GM10248 (cell line): ENCODE measurements at regions not wholly inside any gene's neighbourhood (a gene's known extent, or its start where the extent isn't known, plus 50 kb on each side); places are given as distances from the start of the nearest gene placed in this dataset.

ENCODE experiments used
- CTCF ChIA-PET: fragments of 300-600 bp; sonication (Branson Sonifier 250); formaldehyde crosslinking; extraction: SDS; loops from one replicate; lab custom pipeline; 2021; ENCODE audit warnings: antibody characterized with exemption; lab: Yijun Ruan, JAX
- POLR2A ChIA-PET: fragments of 350-650 bp; sonication (Branson Sonifier 250); formaldehyde crosslinking; extraction: SDS; loops from one replicate; lab custom pipeline; 2020; ENCODE audit warnings: antibody characterized with exemption; lab: Yijun Ruan, JAX
- DNase-seq: peaks from one replicate; pipeline ENCODE4 v3.0.0; 2012; ENCODE audit errors: extremely low spot score
- CTCF ChIP-seq: IDR thresholded peaks from 2 replicates; pipeline ENCODE4 v1.5.1; 2012; ENCODE audit warnings: mild to moderate bottlenecking, low read depth; ENCODE audit errors: extremely low read depth, missing control alignments, control extremely low read depth

- ChIA-PET CTCF (interaction anchor here (0.8 kb wide), 1 partner anchor 14 kb away, joined by 3 read pairs; no protein-coding TSS in a partner anchor), POLR2A (no interaction called here)
- no peak for TF ChIP-seq CTCF
- DNase-seq: no peak
These were observed 50.4 kb upstream of the CTDP1 start for GRCh38 chr18:79629249-79629558.

GRCh38 chr18:79629606-79630005, 50.0 kb upstream of the CTDP1 start:
- CTCF ChIA-PET: interaction anchor here (0.8 kb wide), 1 partner anchor 13 kb away, joined by 3 read pairs; no protein-coding TSS in a partner anchor
- POLR2A ChIA-PET: no interaction called here
- DNase-seq: no peak
- no peak for TF ChIP-seq CTCF
